Spleen (tissue), 11 donors: ENCODE measurements at regions not wholly inside any gene's neighbourhood (a gene's known extent, or its start where the extent isn't known, plus 50 kb on each side); places are given as distances from the start of the nearest gene placed in this dataset.

ENCODE experiments used
- DNase-seq: peaks from one replicate; pipeline ENCODE4 v3.0.0-alpha.2; 2020
- H3K27ac ChIP-seq, 8 donors: fragments of 200-600 bp; sonication (generic) in 7 of 8; 1 replicate in 4 of 8; 2 replicates in 4 of 8; pipeline versions ENCODE4 v1.5.0 to v1.8.0; 2016 to 2021; ENCODE audit warnings: inconsistent platforms in 4 of 8, mild to moderate bottlenecking in 4 of 8, moderate library complexity in 1 of 8
- H3K27me3 ChIP-seq, 7 donors: fragments of 200-600 bp; sonication (generic) in 6 of 7; replicated peaks in 1 of 7; 1 replicate in 4 of 7; 2 replicates in 3 of 7; pipeline versions ENCODE4 v1.5.0 to v1.8.0; 2016 to 2021; ENCODE audit warnings: inconsistent platforms in 3 of 7, mild to moderate bottlenecking in 1 of 7
- H3K36me3 ChIP-seq, 6 donors: fragments of 200-600 bp; sonication (generic) in 5 of 6; 1 replicate in 4 of 6; 2 replicates in 2 of 6; pipeline versions ENCODE4 v1.5.0 to v1.8.0; 2016 to 2021; ENCODE audit warnings: inconsistent platforms in 2 of 6
- H3K4me1 ChIP-seq, 6 donors: fragments of 200-600 bp; sonication (generic) in 5 of 6; 1 replicate in 3 of 6; 2 replicates in 3 of 6; pipeline versions ENCODE4 v1.5.0 to v1.8.0; 2016 to 2021; ENCODE audit warnings: inconsistent platforms in 3 of 6
- H3K4me3 ChIP-seq, 8 donors: fragments of 200-600 bp; sonication (generic) in 7 of 8; 1 replicate in 4 of 8; 2 replicates in 4 of 8; pipeline versions ENCODE4 v1.5.0 to v1.8.0; 2016 to 2021; ENCODE audit warnings: inconsistent platforms in 4 of 8, mild to moderate bottlenecking in 4 of 8, moderate library complexity in 2 of 8
- H3K9me3 ChIP-seq, 8 donors: fragments of 200-600 bp; sonication (generic) in 7 of 8; 1 replicate in 4 of 8; 2 replicates in 4 of 8; pipeline versions ENCODE4 v1.5.0 to v1.8.0; 2016 to 2021; ENCODE audit warnings: inconsistent platforms in 4 of 8
- POLR2A ChIP-seq, 3 donors: fragments of 450-650 bp; IDR thresholded peaks; one replicate each; pipeline ENCODE4 v1.5.1; 2017; ENCODE audit warnings: antibody characterized with exemption in 3 of 3, mild to moderate bottlenecking in 1 of 3
- POLR2AphosphoS5 ChIP-seq, 3 donors: sonication (generic); formaldehyde crosslinking; IDR thresholded peaks; one replicate each; pipeline ENCODE4 v1.5.1; 2017; ENCODE audit warnings: antibody characterized with exemption in 3 of 3
- WGBS, 5 donors: extraction: QIAGEN DNeasy Blood & Tissue Kit in 3 of 5; methylation state at CpG; one replicate each; pipeline versions ENCODE4 v1.1.5 to v1.1.7; 2013 to 2018; 5-methylcytosine and 5-hydroxymethylcytosine counted together
- intact Hi-C: fragments of 100-400 bp; cut with DNase I; formaldehyde crosslinking; loops from one replicate; pipeline ENCODE4 v1.15.0; 2023; ENCODE audit warnings: low total_unique reads
- TF ChIP-seq, protein P1 (sequence below), 11 experiments: fragments of 200-600 bp in 7 of 11; fragments of 450-650 bp in 4 of 11; sonication (generic) in 4 of 11; IDR thresholded peaks in 8 of 11; conservative IDR thresholded peaks in 3 of 11; 1 replicate in 7 of 11; 2 replicates in 4 of 11; pipeline versions ENCODE4 v1.4.0 to v1.8.0; 2016 to 2021; ENCODE audit warnings: antibody characterized with exemption in 11 of 11, inconsistent platforms in 4 of 11, mild to moderate bottlenecking in 1 of 11
- donor health status: healthy with polysubstance abuse.
- donor health status: DM: no; HTN: no; CAD: no; lungs with moderate emphysema.
- donor health status: DM: no; HTN: no; CAD: no.
- donor health status: Bipolar disorder and iron deficiency.
- donor health status: healthy.
- donor health status: DM: no; HTN: no; CAD: no.
- donor health status: DM: yes; HTN: yes; CAD: no.

DNA sequence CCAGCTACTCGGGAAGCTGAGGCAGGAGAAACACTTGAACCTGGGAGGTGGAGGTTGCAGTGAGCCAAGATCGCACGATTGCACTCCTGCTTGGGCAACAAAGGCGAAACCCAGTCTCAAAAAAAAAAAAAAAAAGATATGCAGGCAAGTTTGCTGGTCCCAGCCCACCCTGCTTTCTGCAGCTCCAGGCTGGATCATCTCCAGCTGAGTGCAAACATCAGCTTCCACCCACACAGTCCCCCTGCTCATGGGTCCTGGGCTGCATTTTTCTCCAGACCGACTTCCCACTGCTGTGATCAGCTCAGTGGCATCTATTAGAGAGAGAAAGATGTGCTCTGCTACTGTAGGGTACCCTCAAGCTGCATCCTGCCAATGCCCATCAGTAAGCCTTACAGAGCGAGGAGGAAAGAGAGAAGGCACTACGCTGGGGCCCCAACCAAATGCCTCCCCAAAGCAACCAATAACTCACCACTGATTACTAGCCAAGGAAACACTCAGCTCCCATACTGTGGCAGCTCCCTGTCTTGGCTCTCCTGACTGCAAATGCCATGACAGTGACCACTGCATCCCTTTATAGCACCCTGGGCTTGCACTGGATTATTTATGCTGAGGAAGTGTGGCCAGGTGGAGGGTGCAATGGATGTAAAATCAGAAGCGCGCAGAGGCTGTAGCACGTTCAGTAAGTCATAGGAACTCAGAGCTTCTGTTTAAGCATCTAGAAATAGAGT, 170.9 kb upstream of the ZNF507 start:
- Histone ChIP-seq H3K27me3 (no peaks in the 10 kb centered on the region), H3K27ac (no peak overlapping the region), H3K4me3 (no peak overlapping the region), H3K4me1 (no peaks in the 10 kb centered on the region), H3K9me3 (peaks cover 0 to 3% (median 0%) of the 10 kb centered on the region in 8 donors), H3K36me3 (no peaks in the 10 kb centered on the region)
- 74 to 92% (median 83%) methylated on average over 9 to 10 of the region's 10 CpGs for WGBS, 5 donors
- intact Hi-C loops: no loop called here
- no peak for DNase-seq
- TF ChIP-seq POLR2A (IDR thresholded peaks at IDR 0.05) (no peak), POLR2AphosphoS5 (IDR thresholded peaks at IDR 0.05) (no peak)
- TF ChIP-seq, protein P1, sequence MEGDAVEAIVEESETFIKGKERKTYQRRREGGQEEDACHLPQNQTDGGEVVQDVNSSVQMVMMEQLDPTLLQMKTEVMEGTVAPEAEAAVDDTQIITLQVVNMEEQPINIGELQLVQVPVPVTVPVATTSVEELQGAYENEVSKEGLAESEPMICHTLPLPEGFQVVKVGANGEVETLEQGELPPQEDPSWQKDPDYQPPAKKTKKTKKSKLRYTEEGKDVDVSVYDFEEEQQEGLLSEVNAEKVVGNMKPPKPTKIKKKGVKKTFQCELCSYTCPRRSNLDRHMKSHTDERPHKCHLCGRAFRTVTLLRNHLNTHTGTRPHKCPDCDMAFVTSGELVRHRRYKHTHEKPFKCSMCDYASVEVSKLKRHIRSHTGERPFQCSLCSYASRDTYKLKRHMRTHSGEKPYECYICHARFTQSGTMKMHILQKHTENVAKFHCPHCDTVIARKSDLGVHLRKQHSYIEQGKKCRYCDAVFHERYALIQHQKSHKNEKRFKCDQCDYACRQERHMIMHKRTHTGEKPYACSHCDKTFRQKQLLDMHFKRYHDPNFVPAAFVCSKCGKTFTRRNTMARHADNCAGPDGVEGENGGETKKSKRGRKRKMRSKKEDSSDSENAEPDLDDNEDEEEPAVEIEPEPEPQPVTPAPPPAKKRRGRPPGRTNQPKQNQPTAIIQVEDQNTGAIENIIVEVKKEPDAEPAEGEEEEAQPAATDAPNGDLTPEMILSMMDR (IDR thresholded peaks at IDR 0.05 in 8 of 11, conservative IDR thresholded peaks at IDR 0.05 in 3 of 11): no peak

DNA sequence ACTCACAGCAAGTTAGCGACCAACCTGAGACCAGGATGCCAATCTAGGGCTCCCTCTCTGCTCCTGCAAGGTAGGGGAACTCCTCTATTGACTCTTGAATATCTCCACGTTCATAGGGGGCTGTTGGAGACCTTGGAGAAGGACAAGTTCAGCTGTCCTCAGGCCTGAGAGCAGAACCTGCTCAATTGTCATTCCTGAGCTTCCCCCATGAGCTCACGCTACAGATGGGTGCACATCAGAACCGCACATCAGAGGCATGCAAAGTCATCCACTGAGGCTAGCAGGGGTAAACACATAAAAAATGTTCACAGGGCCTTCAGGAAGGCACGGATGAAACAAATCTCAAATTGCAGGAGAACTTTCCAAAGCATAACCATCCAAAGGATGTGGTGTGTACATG, 168.8 kb upstream of the ZNF507 start:
- no peak for DNase-seq
- peaks cover 0 to 3% (median 0%) of the 10 kb centered on the region in 8 donors for H3K9me3 ChIP-seq
- 71 to 84% (median 80%) methylated on average over 5 of the region's 5 CpGs for WGBS, 5 donors
- no peaks in the 10 kb centered on the region for H3K4me1 ChIP-seq
- no peaks in the 10 kb centered on the region for H3K36me3 ChIP-seq
- no peak for TF ChIP-seq POLR2AphosphoS5 (IDR thresholded peaks at IDR 0.05)
- intact Hi-C loops: no loop called here
- H3K4me3 ChIP-seq: no peak overlapping the region
- H3K27me3 ChIP-seq: no peaks in the 10 kb centered on the region
- no peak overlapping the region for H3K27ac ChIP-seq

DNA sequence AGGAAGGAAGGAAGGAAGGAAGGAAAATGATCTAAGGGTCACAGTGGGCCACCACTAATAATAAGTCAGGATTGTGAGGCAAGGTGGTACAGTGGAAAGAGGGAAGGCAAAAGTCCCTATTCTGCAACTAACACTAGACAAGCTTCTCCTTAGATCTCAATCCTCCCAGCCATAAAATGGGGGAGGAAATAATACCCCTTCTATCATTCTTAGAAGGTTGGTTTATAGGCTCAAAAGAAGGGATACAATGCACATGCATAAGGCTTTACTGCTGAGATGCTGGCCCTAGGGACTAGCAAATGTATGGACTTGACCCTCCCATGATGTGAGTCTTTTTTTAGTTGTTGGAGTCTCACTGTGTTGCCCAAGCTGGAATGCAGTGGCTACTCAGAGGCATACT, 167.7 kb upstream of the ZNF507 start:
- no peak for DNase-seq
- Histone ChIP-seq H3K36me3 (no peaks in the 10 kb centered on the region), H3K9me3 (peaks cover 0 to 3% (median 0%) of the 10 kb centered on the region in 8 donors), H3K27ac (no peak overlapping the region), H3K4me3 (no peak overlapping the region), H3K27me3 (no peaks in the 10 kb centered on the region), H3K4me1 (no peaks in the 10 kb centered on the region)
- TF ChIP-seq, protein P1 (IDR thresholded peaks at IDR 0.05 in 8 of 11, conservative IDR thresholded peaks at IDR 0.05 in 3 of 11): no peak
- TF ChIP-seq POLR2AphosphoS5 (IDR thresholded peaks at IDR 0.05) (no peak), POLR2A (IDR thresholded peaks at IDR 0.05) (no peak)
- intact Hi-C loops: no loop called here

DNA sequence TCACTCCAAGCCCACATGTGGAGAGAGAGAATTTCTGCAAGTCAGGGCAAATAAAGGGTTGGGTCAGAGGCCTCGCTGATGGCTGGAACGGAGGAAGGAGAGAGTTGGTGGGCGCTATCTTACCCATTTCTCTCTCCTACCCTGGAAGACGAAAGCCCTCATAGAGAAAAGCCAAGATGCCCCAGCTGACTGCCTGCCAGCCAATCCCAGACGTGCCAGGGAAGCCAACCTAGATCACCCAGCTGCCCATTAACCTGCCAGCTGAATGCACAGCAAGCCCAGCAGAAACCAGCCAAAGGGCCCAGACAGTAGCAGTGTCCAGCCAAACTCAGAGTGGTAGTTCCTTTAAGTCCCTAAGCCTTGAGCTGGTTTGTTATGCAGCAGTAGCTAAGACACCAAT, 167.0 kb upstream of the ZNF507 start:
- H3K4me3 ChIP-seq: no peak overlapping the region
- no peak overlapping the region for H3K27ac ChIP-seq
- DNase-seq: no peak
- 81 to 90% (median 84%) methylated on average over 5 of the region's 5 CpGs for WGBS, 5 donors
- TF ChIP-seq POLR2A (IDR thresholded peaks at IDR 0.05) (no peak), POLR2AphosphoS5 (IDR thresholded peaks at IDR 0.05) (no peak)
- TF ChIP-seq, protein P1 (IDR thresholded peaks at IDR 0.05 in 8 of 11, conservative IDR thresholded peaks at IDR 0.05 in 3 of 11): no peak
- peaks cover 0 to 3% (median 0%) of the 10 kb centered on the region in 8 donors for H3K9me3 ChIP-seq
- H3K36me3 ChIP-seq: no peaks in the 10 kb centered on the region
- H3K27me3 ChIP-seq: no peaks in the 10 kb centered on the region
- H3K4me1 ChIP-seq: no peaks in the 10 kb centered on the region
- intact Hi-C loops: no loop called here
